Stimulated activated CD8-positive, alpha-beta memory T cell treated with anti-CD3 and anti-CD28 coated beads, Interleukin-4, amount 100 ng/mL, for 1 hour (primary cell): ENCODE measurements at regions not wholly inside any gene's neighbourhood (a gene's known extent, or its start where the extent isn't known, plus 50 kb on each side); places are given as distances from the start of the nearest gene placed in this dataset.

Experiments used
- DNase-seq, 2 donors: peaks; one replicate each; pipeline ENCODE4 v3.0.0-alpha.2; 2020; ENCODE audit warnings: low read depth in 2 of 2, low spot score in 1 of 2

GRCh38 chr13:82447416-82448077 is 1434.7 kb downstream of the SLITRK1 start:
- no peak for DNase-seq

- DNase-seq, result no peak
Observed at GRCh38 chr13:82439159-82439904, 1442.9 kb downstream of the SLITRK1 start.

DNA sequence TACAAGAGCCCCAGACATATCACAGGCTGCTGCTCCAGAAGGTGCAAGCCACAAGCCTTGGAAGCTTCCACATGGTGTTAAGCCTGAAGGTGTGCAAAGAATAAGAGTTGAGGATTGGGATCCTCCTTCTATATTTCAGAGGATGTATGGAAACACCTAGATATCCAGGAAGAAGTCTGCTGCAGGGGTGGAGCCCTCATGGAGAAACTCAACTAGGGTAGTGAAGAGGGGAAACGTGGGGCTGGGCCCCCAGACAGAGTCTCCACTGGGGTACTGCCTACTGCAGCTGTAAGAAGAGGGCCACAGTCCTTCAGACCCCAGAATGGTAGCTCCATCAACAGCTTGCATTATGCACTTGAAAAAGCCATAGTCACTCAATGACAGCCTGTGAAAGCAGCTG is 1444.0 kb downstream of the SLITRK1 start:
- no peak for DNase-seq

DNA sequence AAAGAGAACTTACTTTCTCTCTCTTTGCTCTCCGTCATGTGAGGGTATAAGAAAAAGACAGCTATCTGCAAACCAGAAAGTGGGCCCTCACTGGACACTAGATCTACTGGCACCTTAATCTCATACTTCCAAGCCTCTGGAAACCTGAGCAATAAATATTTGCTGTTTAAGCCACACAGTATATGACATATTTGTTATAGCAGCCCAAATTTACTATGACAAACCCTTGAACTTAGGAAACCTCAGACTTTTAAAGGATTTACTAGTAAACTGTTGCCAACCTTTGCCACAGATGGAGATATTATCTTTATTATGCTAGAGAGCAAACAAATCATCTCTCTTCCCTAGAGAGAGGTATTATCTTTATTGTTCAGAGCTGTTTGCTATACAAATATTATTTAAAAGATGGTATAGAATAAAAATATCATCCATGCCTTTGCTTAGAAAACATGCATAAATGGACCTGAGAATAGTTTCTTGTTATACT is 1446.1 kb downstream of the SLITRK1 start:
- DNase-seq, result no peak

GRCh38 chr13:82432949-82433348 is 1449.3 kb downstream of the SLITRK1 start:
- DNase-seq, result no peak

GRCh38 chr13:82412749-82413148 is 1469.5 kb downstream of the SLITRK1 start:
- DNase-seq, result no peak

GRCh38 chr13:82407321-82407720 is 1475.0 kb downstream of the SLITRK1 start:
- DNase-seq, result no peak

DNA sequence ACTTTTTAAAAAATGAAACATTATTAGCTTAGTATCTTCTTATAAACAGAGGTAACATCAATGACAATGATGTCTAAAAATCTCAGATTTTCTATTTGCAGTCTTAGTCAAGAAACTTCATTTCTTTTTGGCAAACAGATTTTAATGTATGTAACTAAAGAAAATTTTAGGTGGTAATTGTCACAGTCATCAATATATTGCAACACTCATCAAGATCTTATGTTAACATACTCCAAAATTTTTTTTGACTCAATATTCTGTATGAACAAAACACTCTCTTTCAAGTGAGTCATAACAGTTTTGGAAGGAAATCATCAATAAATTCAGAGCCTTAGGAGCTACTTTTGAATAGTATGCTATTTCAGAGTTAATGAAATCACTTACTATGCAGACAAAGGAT is 1507.6 kb downstream of the SLITRK1 start:
- DNase-seq, result no peak

DNA sequence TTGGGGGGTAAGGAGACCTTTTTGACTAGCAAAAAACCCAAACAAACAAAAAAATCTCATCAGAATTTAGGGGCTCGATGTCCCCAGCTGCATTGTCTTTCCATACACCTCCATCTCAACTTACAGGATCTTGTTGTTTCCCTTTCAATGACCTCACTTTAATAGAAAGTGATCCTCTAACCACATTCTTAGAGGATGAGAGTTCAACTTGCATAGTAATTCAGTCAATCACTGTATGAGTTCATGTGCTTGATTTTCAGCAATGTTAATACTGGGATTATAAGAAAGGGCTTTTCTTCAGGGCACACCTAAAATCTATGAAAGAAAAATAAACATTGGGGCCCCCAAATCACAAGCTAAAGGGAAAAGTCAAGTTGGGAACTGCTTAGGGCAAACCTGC is 1512.0 kb downstream of the SLITRK1 start:
- no peak for DNase-seq

GRCh38 chr13:82364525-82364924 is 1517.7 kb downstream of the SLITRK1 start:
- DNase-seq, result no peak

DNA sequence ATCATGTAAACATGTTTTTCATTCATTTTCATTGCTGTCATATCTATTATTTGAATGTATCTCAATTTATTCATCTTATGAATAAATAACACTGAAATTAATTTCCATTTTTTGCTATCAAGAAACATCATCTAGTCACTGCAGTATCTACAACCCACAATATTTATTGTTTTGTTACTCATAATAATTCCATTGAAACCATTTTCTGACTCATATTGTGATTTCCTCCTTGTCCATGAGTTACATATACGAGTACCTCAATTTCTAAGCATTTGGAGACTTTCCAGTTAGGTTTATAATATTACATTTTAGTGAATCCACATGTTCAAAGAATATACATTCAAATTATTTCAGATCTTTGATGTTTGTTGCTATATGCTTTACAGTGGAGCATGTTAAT is 1524.0 kb downstream of the SLITRK1 start:
- no peak for DNase-seq

- no peak for DNase-seq
Observed at GRCh38 chr13:82356667-82357410, 1525.4 kb downstream of the SLITRK1 start.

GRCh38 chr13:82344867-82345266 is 1537.4 kb downstream of the SLITRK1 start:
- DNase-seq, result no peak

- no peak for DNase-seq
Observed at GRCh38 chr13:82341116-82341515, 1541.2 kb downstream of the SLITRK1 start.

GRCh38 chr13:82330499-82330898 is 1551.8 kb downstream of the SLITRK1 start:
- no peak for DNase-seq

GRCh38 chr13:82323101-82323500 is 1559.2 kb downstream of the SLITRK1 start:
- DNase-seq, result no peak

DNA sequence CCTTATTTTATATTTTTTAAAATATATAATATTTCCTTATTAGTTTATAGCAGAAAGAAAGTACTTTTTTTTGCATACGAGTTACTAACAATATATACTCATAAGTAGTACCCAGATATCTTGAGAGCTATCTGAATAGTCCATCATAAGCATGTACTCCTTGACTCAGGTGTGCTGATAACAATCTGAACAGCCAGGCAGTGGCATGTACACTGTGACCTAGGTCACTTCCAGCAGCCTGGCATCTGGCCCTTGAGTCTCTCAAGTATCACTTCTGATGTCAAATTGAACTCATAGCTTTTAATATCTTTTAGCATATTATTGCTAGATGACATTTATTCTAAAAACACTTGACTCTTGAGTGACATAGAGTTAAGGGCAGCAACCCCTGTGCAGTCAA is 1576.7 kb downstream of the SLITRK1 start:
- DNase-seq, result no peak

- DNase-seq, result no peak
Observed at GRCh38 chr13:82298106-82298505, 1584.2 kb downstream of the SLITRK1 start.

GRCh38 chr13:82294226-82294625 is 1588.0 kb downstream of the SLITRK1 start:
- DNase-seq, result no peak

- DNase-seq, result no peak
Observed at GRCh38 chr13:82292334-82292733, 1589.9 kb downstream of the SLITRK1 start.

GRCh38 chr13:82291852-82292251 is 1590.4 kb downstream of the SLITRK1 start:
- no peak for DNase-seq

GRCh38 chr13:82275644-82276043 is 1606.6 kb downstream of the SLITRK1 start:
- no peak for DNase-seq
